ENCODE measurements at regions not wholly inside any gene's neighbourhood (a gene's known extent, or its start where the extent isn't known, plus 50 kb on each side); places are given as distances from the start of the nearest gene placed in this dataset.

DNA sequence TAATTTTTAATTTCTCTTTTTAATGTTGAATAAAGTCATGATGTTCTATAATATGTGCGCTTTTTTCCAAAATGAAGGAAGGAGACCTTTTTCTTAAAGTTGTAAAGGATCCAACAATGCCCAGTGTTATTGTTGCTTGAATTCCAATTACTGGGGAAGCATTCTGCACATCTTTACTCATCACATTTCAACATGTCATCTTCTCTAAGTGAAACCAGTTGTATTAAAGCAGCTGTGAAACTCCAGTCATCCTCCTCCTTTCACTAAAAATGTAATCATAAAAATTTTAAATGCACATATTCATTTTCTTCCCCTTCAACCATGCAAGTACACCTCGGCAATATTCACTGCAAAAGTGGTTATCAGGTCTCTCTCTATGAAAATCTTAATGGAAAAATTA is 722.7 kb downstream of the TSN start:
- no peaks in the 10 kb centered on the region for H3K36me3 ChIP-seq (ENCODE audit: control insufficient read depth, insufficient read depth, low read length)
- no peak overlapping the region for H3K27ac ChIP-seq (ENCODE audit: low read depth, low read length)
- H3K4me1 ChIP-seq (ENCODE audit: control insufficient read depth, insufficient read depth, low read length) = no peaks in the 10 kb centered on the region
- no peaks in the 10 kb centered on the region for H3K27me3 ChIP-seq (ENCODE audit: control insufficient read depth, insufficient read depth, low read length)
- H3K4me3 ChIP-seq (ENCODE audit: low read length) = no peak overlapping the region
- H3K9ac ChIP-seq (ENCODE audit: low read length) = no peak overlapping the region

GRCh38 chr2:122478771-122479170 is 723.3 kb downstream of the TSN start:
- H3K27ac ChIP-seq (ENCODE audit: low read depth, low read length) = no peak overlapping the region
- H3K36me3 ChIP-seq (ENCODE audit: control insufficient read depth, insufficient read depth, low read length) = no peaks in the 10 kb centered on the region
- no peak overlapping the region for H3K4me3 ChIP-seq (ENCODE audit: low read length)
- H3K9ac ChIP-seq (ENCODE audit: low read length) = no peak overlapping the region
- no peaks in the 10 kb centered on the region for H3K27me3 ChIP-seq (ENCODE audit: control insufficient read depth, insufficient read depth, low read length)
- no peaks in the 10 kb centered on the region for H3K4me1 ChIP-seq (ENCODE audit: control insufficient read depth, insufficient read depth, low read length)

DNA sequence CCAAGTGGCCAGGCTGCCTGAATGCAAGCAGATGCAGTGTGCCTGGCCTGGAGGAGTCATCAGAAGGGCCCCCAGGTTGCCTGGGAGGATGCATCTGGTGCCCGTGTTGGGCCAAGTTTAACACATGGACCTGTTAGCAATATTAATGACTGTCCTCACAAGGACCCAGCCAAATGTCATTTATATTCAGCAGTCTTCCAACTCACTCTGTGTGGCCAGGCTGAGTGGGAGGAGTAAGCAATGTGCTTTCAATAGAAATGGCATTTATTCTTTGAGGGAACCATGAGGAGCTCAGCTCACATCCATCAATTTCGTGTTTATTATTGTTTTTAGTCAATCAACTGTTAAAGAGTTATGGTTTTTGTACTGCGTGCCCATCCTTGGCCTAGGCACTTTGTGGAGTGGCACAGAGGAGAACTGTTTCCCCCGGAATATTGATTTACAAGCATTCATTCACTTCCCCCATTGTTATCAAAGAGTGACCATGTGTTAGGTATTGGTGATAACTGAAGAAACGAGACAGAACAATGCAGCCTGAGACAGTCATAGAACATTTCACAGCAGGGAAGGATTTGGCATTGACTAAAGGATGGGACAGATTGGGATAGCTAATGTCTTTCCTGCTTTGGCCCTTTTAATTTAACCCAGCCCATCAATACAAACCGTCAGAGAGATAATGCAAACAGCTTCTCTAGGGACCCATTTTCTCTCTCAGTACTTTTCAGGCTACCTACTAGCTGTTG is 725.2 kb downstream of the TSN start:
- no peak overlapping the region for H3K4me3 ChIP-seq (ENCODE audit: low read length)
- H3K36me3 ChIP-seq (ENCODE audit: control insufficient read depth, insufficient read depth, low read length) = no peaks in the 10 kb centered on the region
- H3K9ac ChIP-seq (ENCODE audit: low read length) = no peak overlapping the region
- H3K27ac ChIP-seq (ENCODE audit: low read depth, low read length) = no peak overlapping the region
- no peaks in the 10 kb centered on the region for H3K4me1 ChIP-seq (ENCODE audit: control insufficient read depth, insufficient read depth, low read length)
- H3K27me3 ChIP-seq (ENCODE audit: control insufficient read depth, insufficient read depth, low read length) = no peaks in the 10 kb centered on the region

- H3K36me3 ChIP-seq (ENCODE audit: control insufficient read depth, insufficient read depth, low read length) = no peaks in the 10 kb centered on the region
- no peak overlapping the region for H3K9ac ChIP-seq (ENCODE audit: low read length)
- no peaks in the 10 kb centered on the region for H3K27me3 ChIP-seq (ENCODE audit: control insufficient read depth, insufficient read depth, low read length)
- H3K4me3 ChIP-seq (ENCODE audit: low read length) = no peak overlapping the region
- no peaks in the 10 kb centered on the region for H3K4me1 ChIP-seq (ENCODE audit: control insufficient read depth, insufficient read depth, low read length)
- H3K27ac ChIP-seq (ENCODE audit: low read depth, low read length) = no peak overlapping the region
Observed at GRCh38 chr2:122481244-122481622, 725.8 kb downstream of the TSN start.

DNA sequence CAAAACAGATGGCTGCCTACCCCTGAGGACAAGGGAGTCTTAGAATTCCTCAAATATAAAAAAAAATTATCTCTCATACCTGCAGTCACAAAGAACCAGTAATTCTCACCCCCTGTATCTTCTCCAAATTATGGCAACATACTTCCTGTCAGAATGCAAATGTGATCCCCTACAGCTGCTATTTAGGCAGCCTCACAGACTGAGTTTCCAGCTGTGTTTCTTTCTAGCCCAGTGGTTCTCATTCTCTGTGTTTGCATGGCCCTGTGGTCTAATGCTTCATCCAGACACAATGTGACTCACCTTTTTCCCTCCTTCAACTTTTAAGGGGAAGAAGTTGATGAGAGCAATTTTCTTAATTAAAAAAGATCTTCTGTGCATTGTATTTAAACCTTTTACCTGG is 726.3 kb downstream of the TSN start:
- no peak overlapping the region for H3K9ac ChIP-seq (ENCODE audit: low read length)
- H3K4me1 ChIP-seq (ENCODE audit: control insufficient read depth, insufficient read depth, low read length) = no peaks in the 10 kb centered on the region
- H3K27me3 ChIP-seq (ENCODE audit: control insufficient read depth, insufficient read depth, low read length) = no peaks in the 10 kb centered on the region
- no peaks in the 10 kb centered on the region for H3K36me3 ChIP-seq (ENCODE audit: control insufficient read depth, insufficient read depth, low read length)
- no peak overlapping the region for H3K27ac ChIP-seq (ENCODE audit: low read depth, low read length)
- H3K4me3 ChIP-seq (ENCODE audit: low read length) = no peak overlapping the region

- H3K27ac ChIP-seq (ENCODE audit: low read depth, low read length) = no peak overlapping the region
- H3K36me3 ChIP-seq (ENCODE audit: control insufficient read depth, insufficient read depth, low read length) = no peaks in the 10 kb centered on the region
- H3K27me3 ChIP-seq (ENCODE audit: control insufficient read depth, insufficient read depth, low read length) = no peaks in the 10 kb centered on the region
- no peak overlapping the region for H3K4me3 ChIP-seq (ENCODE audit: low read length)
- no peak overlapping the region for H3K9ac ChIP-seq (ENCODE audit: low read length)
- peaks cover 3% of the 10 kb centered on the region for H3K4me1 ChIP-seq (ENCODE audit: control insufficient read depth, insufficient read depth, low read length)
Observed at GRCh38 chr2:122486086-122486485, 730.6 kb downstream of the TSN start.

DNA sequence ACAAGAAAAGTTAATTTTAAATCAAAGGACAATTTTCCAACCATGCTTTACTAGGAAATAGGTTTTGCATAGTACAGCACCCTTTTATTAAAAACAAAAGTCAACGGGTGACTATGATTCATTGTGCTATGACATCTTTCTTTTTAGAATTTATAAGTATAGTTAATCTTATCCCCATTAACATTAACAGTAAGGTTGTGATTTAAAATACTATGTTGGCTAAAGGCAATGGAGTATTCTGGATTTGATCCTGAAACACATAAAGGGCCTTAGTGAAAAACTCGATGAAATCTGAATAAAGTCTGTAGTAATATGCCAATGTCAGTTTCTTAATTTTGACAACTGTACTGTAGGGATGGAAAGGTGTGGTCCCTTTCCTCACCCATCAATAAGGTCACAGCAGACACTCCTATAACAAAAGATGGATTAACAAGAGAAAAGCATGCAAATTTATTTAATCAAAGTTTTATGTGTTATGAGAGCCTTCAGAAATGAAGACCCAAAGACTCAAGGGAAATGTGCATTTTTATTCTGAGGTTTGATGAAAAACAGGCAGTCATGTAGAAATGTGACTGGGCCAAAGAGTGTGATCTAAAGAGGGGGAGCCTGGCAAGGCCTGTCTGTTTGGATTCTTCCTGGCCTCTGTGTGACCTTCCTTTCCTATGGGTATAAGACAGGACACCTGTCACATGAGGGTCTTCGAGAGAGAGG is 731.4 kb downstream of the TSN start:
- Histone ChIP-seq H3K9ac (ENCODE audit: low read length) (no peak overlapping the region), H3K27ac (ENCODE audit: low read depth, low read length) (no peak overlapping the region), H3K4me3 (ENCODE audit: low read length) (no peak overlapping the region), H3K4me1 (ENCODE audit: control insufficient read depth, insufficient read depth, low read length) (peaks cover 3% of the 10 kb centered on the region), H3K27me3 (ENCODE audit: control insufficient read depth, insufficient read depth, low read length) (no peaks in the 10 kb centered on the region), H3K36me3 (ENCODE audit: control insufficient read depth, insufficient read depth, low read length) (no peaks in the 10 kb centered on the region)

- H3K4me1 ChIP-seq (ENCODE audit: control insufficient read depth, insufficient read depth, low read length) = peaks cover 3% of the 10 kb centered on the region
- no peak overlapping the region for H3K4me3 ChIP-seq (ENCODE audit: low read length)
- no peaks in the 10 kb centered on the region for H3K36me3 ChIP-seq (ENCODE audit: control insufficient read depth, insufficient read depth, low read length)
- no peak overlapping the region for H3K9ac ChIP-seq (ENCODE audit: low read length)
- no peak overlapping the region for H3K27ac ChIP-seq (ENCODE audit: low read depth, low read length)
- no peaks in the 10 kb centered on the region for H3K27me3 ChIP-seq (ENCODE audit: control insufficient read depth, insufficient read depth, low read length)
Observed at GRCh38 chr2:122491011-122491410, 735.6 kb downstream of the TSN start.

GRCh38 chr2:122500316-122501105 is 745.1 kb downstream of the TSN start:
- no peak overlapping the region for H3K27ac ChIP-seq (ENCODE audit: low read depth, low read length)
- H3K4me3 ChIP-seq (ENCODE audit: low read length) = no peak overlapping the region
- H3K9ac ChIP-seq (ENCODE audit: low read length) = no peak overlapping the region
- H3K4me1 ChIP-seq (ENCODE audit: control insufficient read depth, insufficient read depth, low read length) = no peaks in the 10 kb centered on the region
- H3K27me3 ChIP-seq (ENCODE audit: control insufficient read depth, insufficient read depth, low read length) = no peaks in the 10 kb centered on the region
- no peaks in the 10 kb centered on the region for H3K36me3 ChIP-seq (ENCODE audit: control insufficient read depth, insufficient read depth, low read length)

DNA sequence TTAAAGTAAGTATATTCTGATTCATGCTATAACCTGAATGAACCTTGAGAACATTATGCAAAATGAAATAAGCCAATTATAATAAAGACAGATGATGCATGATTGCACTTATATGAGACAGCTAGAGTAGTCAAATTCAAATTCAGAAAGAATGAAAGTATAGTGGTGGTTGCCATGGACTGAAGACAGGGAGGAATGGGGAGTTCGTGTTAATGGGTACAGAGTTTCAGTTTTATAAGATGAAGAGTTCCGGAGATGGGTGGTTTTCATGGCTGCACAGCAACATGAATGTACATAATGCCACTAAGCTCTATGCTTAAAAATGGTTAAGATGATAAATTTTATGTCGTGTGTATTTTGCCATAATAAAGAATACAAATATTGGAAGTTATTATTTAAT is 751.2 kb downstream of the TSN start:
- Histone ChIP-seq H3K9ac (ENCODE audit: low read length) (no peak overlapping the region), H3K27me3 (ENCODE audit: control insufficient read depth, insufficient read depth, low read length) (no peaks in the 10 kb centered on the region), H3K4me1 (ENCODE audit: control insufficient read depth, insufficient read depth, low read length) (peaks cover 7% of the 10 kb centered on the region), H3K4me3 (ENCODE audit: low read length) (no peak overlapping the region), H3K36me3 (ENCODE audit: control insufficient read depth, insufficient read depth, low read length) (no peaks in the 10 kb centered on the region), H3K27ac (ENCODE audit: low read depth, low read length) (no peak overlapping the region)

DNA sequence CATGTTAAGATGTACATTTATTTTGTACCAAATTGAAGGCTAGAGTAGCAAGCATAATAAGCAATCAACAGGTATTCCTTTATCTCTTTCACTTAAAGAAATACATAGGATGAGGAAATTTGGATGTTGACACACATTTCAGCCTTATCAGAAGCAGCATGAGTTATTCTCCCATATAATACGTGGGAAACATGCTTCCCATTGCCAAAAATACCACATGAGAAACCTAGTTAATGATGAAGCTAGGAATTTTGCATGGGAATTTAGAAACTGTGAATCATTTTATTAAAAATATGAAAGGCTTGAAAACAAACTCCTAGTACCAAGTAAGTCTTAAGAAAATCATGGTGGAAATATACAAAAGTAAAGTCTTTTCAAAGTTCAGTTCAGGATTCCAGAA is 751.8 kb downstream of the TSN start:
- no peaks in the 10 kb centered on the region for H3K36me3 ChIP-seq (ENCODE audit: control insufficient read depth, insufficient read depth, low read length)
- no peak overlapping the region for H3K4me3 ChIP-seq (ENCODE audit: low read length)
- H3K27ac ChIP-seq (ENCODE audit: low read depth, low read length) = no peak overlapping the region
- H3K4me1 ChIP-seq (ENCODE audit: control insufficient read depth, insufficient read depth, low read length) = peaks cover 11% of the 10 kb centered on the region
- H3K9ac ChIP-seq (ENCODE audit: low read length) = no peak overlapping the region
- no peaks in the 10 kb centered on the region for H3K27me3 ChIP-seq (ENCODE audit: control insufficient read depth, insufficient read depth, low read length)

DNA sequence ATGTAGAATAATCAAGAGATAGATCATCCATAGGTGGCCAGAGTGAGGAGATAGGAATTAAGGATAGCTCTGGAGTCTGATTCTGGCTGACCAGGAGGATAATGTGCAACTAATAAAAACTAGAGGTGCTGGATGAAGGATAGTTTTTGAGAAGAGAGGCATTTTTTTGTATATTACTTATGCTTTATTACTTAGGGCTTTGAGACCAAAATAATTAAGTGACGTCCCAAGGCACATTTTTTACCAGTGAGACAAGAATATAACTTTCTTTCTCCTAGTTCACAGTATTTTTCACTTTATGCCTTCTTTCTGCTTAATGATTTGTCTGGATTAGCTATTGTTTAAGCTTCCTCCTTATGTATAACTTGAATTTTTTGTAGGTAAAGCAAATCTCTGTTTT is 756.6 kb downstream of the TSN start:
- Histone ChIP-seq H3K9ac (ENCODE audit: low read length) (no peak overlapping the region), H3K27me3 (ENCODE audit: control insufficient read depth, insufficient read depth, low read length) (no peaks in the 10 kb centered on the region), H3K4me3 (ENCODE audit: low read length) (no peak overlapping the region), H3K4me1 (ENCODE audit: control insufficient read depth, insufficient read depth, low read length) (peaks cover 11% of the 10 kb centered on the region), H3K27ac (ENCODE audit: low read depth, low read length) (no peak overlapping the region), H3K36me3 (ENCODE audit: control insufficient read depth, insufficient read depth, low read length) (no peaks in the 10 kb centered on the region)

Data from rectal smooth muscle tissue (tissue), 1 donor.